ENCODE measurements at regions not wholly inside any gene's neighbourhood (a gene's known extent, or its start where the extent isn't known, plus 50 kb on each side); places are given as distances from the start of the nearest gene placed in this dataset.

DNA sequence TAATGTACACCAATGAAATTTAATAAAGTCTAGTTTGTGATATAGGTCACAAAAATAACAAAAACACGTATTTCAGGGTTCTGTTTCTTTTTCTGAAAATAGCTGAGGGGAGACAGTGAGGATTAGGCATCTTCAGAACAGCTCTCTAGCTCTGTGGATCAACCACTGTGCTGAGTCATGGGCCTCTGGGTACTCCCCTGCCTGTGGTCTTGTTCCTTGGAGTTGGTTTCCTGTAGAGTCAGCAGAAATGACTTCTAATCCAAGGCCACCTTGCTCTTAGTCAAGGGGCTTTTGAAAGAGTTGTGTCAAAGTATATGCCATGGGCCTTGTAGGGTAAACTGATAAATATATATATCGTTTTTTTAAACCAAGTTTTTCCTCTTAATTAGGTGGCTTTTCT, 141.8 kb upstream of the ZRANB2 start:
- Histone ChIP-seq H3K9me3 (no peaks in the 10 kb centered on the region), H3K4me2 (no peak overlapping the region), H3K4me1 (no peaks in the 10 kb centered on the region), H3K4me3 (no peak overlapping the region), H3K27ac (no peak overlapping the region)
- WGBS (ENCODE audit: missing lambda C conversion rate) = 2% methylated on average over 2 of the region's 2 CpGs
- TF ChIP-seq TP53 (CRISPR knock-in tag; IDR thresholded peaks at IDR 0.05) = no peak
- peak; percentile 34 for TF ChIP-seq MAFK (IDR thresholded peaks at IDR 0.05; ENCODE audit: partially characterized antibody)
- ChIA-PET POLR2A (no interaction called here), CTCF (no interaction called here)
- FAIRE-seq (no peak), DNase-seq (ENCODE audit: low read depth in 1 of 2, low spot score in 1 of 2) (no peak), ATAC-seq (no peak)

GRCh38 chr1:71210718-71211117, 129.9 kb upstream of the ZRANB2 start:
- Histone ChIP-seq H3K27ac (no peak overlapping the region), H3K4me3 (no peak overlapping the region), H3K4me1 (no peaks in the 10 kb centered on the region), H3K9me3 (no peaks in the 10 kb centered on the region), H3K4me2 (no peak overlapping the region)
- ATAC-seq (no peak), DNase-seq (ENCODE audit: low read depth in 1 of 2, low spot score in 1 of 2) (no peak), FAIRE-seq (no peak)
- WGBS (ENCODE audit: missing lambda C conversion rate) = 4% methylated on average over 2 of the region's 2 CpGs
- CTCF ChIA-PET = no interaction called here
- TF ChIP-seq PHF8 (IDR thresholded peaks at IDR 0.05; ENCODE audit: borderline replicate concordance, low read depth) (no peak), CHD2 (IDR thresholded peaks at IDR 0.05; ENCODE audit: low read length, partially characterized antibody) (no peak), EHMT2 (IDR thresholded peaks at IDR 0.05; ENCODE audit: low read depth) (no peak), ZFP36 (IDR thresholded peaks at IDR 0.05; ENCODE audit: borderline replicate concordance, partially characterized antibody) (no peak), HMGXB4 (CRISPR knock-in tag; IDR thresholded peaks at IDR 0.05; ENCODE audit: borderline replicate concordance) (no peak), SREBF2 (IDR thresholded peaks at IDR 0.05) (no peak), TP53 (CRISPR knock-in tag; IDR thresholded peaks at IDR 0.05) (no peak), NR3C1 (IDR thresholded peaks at IDR 0.05) (no peak), ZC3H11A (IDR thresholded peaks at IDR 0.05) (no peak), NPAS2 (CRISPR knock-in tag; IDR thresholded peaks at IDR 0.05; ENCODE audit: borderline replicate concordance) (no peak), HDAC2 (IDR thresholded peaks at IDR 0.05) (no peak), MAZ (IDR thresholded peaks at IDR 0.05; ENCODE audit: borderline replicate concordance, low read depth, low read length) (no peak), FOSL2 (IDR thresholded peaks at IDR 0.05) (no peak), FOSL2 (CRISPR knock-in tag; IDR thresholded peaks at IDR 0.05) (no peak), KDM5A (IDR thresholded peaks at IDR 0.05) (no peak), CBX8 (IDR thresholded peaks at IDR 0.05) (no peak), JUN (IDR thresholded peaks at IDR 0.05) (no peak), PBX3 (IDR thresholded peaks at IDR 0.05) (no peak), RFX5 (IDR thresholded peaks at IDR 0.05) (no peak), NFE2L2 (conservative IDR thresholded peaks at IDR 0.05; ENCODE audit: low read length) (no peak)
- TF ChIP-seq, protein P1, sequence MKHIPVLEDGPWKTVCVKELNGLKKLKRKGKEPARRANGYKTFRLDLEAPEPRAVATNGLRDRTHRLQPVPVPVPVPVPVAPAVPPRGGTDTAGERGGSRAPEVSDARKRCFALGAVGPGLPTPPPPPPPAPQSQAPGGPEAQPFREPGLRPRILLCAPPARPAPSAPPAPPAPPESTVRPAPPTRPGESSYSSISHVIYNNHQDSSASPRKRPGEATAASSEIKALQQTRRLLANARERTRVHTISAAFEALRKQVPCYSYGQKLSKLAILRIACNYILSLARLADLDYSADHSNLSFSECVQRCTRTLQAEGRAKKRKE (CRISPR knock-in tag; IDR thresholded peaks at IDR 0.05; ENCODE audit: low read depth) = no peak
- POLR2A ChIA-PET = no interaction called here

DNA sequence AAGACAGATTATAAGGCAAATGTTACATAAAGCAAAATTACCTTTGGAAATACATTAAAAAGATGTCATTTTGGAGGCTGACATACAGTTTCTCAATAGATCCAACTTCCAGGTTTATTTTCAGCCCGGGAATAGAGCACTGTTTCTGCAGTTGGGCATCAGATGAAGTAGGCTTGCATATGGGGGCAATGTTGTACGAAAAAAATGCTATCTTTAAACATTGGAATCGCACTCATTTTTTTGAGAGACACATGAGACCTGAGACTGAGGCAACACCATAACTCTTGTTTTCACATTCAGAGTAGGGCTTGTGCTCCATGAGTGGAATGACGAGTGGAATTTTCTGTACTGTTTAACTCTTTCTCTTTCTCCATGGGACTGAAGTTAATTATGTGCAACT, 122.4 kb upstream of the ZRANB2 start:
- no peak for DNase-seq (ENCODE audit: low read depth in 1 of 2, low spot score in 1 of 2)
- TF ChIP-seq RARB (CRISPR knock-in tag; IDR thresholded peaks at IDR 0.05) (no peak), NR3C1 (IDR thresholded peaks at IDR 0.05) (no peak), CBX2 (IDR thresholded peaks at IDR 0.05; ENCODE audit: borderline replicate concordance, low read depth) (no peak), EHF (CRISPR knock-in tag; IDR thresholded peaks at IDR 0.05) (no peak), CEBPB (IDR thresholded peaks at IDR 0.05) (no peak), ZNF302 (CRISPR knock-in tag; IDR thresholded peaks at IDR 0.05) (no peak), HOXA7 (CRISPR knock-in tag; IDR thresholded peaks at IDR 0.05) (no peak), TP53 (CRISPR knock-in tag; IDR thresholded peaks at IDR 0.05) (no peak), POLR2AphosphoS2 (conservative IDR thresholded peaks at IDR 0.05; ENCODE audit: low read length) (no peak), HMGXB4 (CRISPR knock-in tag; IDR thresholded peaks at IDR 0.05; ENCODE audit: borderline replicate concordance) (no peak), KDM5A (IDR thresholded peaks at IDR 0.05) (no peak)
- TF ChIP-seq, protein P2, sequence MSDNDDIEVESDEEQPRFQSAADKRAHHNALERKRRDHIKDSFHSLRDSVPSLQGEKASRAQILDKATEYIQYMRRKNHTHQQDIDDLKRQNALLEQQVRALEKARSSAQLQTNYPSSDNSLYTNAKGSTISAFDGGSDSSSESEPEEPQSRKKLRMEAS (IDR thresholded peaks at IDR 0.05) = no peak
- TF ChIP-seq, protein P3, sequence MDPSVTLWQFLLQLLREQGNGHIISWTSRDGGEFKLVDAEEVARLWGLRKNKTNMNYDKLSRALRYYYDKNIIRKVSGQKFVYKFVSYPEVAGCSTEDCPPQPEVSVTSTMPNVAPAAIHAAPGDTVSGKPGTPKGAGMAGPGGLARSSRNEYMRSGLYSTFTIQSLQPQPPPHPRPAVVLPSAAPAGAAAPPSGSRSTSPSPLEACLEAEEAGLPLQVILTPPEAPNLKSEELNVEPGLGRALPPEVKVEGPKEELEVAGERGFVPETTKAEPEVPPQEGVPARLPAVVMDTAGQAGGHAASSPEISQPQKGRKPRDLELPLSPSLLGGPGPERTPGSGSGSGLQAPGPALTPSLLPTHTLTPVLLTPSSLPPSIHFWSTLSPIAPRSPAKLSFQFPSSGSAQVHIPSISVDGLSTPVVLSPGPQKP (IDR thresholded peaks at IDR 0.05; ENCODE audit: low read depth, low read length) = no peak
- no peaks in the 10 kb centered on the region for H3K9me3 ChIP-seq
- no peak overlapping the region for H3K4me3 ChIP-seq
- H3K4me2 ChIP-seq = no peak overlapping the region
- no peaks in the 10 kb centered on the region for H3K4me1 ChIP-seq
- ChIA-PET POLR2A (no interaction called here), CTCF (no interaction called here)
- no peak overlapping the region for H3K27ac ChIP-seq
- WGBS (ENCODE audit: missing lambda C conversion rate) = 8% methylated on average over 4 of the region's 4 CpGs
- no peak for FAIRE-seq
- no peak for ATAC-seq
